Lower lobe of right lung (tissue), 2 donors: ENCODE measurements at regions not wholly inside any gene's neighbourhood (a gene's known extent, or its start where the extent isn't known, plus 50 kb on each side); places are given as distances from the start of the nearest gene placed in this dataset.

Experiments
- ATAC-seq, 2 donors: fragments of 200-7000 bp; cut with Tn5 transposase; one replicate each; pipeline ENCODE4 v1.9.1; 2020 to 2022; ENCODE audit warnings: mild to moderate bottlenecking in 2 of 2, moderate library complexity in 2 of 2
- DNase-seq: peaks from one replicate; pipeline ENCODE4 v3.0.0-alpha.2; 2020
- H3K27ac ChIP-seq: fragments of 200-600 bp; one replicate; pipeline ENCODE4 v1.8.0; 2022
- H3K27me3 ChIP-seq: fragments of 200-600 bp; one replicate; pipeline ENCODE4 v1.8.0; 2022; ENCODE audit warnings: low read depth
- H3K36me3 ChIP-seq: fragments of 200-600 bp; one replicate; pipeline ENCODE4 v1.8.0; 2022; ENCODE audit warnings: mild to moderate bottlenecking
- H3K4me1 ChIP-seq: fragments of 200-600 bp; one replicate; pipeline ENCODE4 v1.8.0; 2022
- H3K4me3 ChIP-seq: fragments of 200-600 bp; one replicate; pipeline ENCODE4 v1.8.0; 2022; ENCODE audit warnings: mild to moderate bottlenecking
- H3K9me3 ChIP-seq: fragments of 200-600 bp; one replicate; pipeline ENCODE4 v1.8.0; 2022
- CTCF ChIP-seq: fragments of 200-600 bp; IDR thresholded peaks from one replicate; pipeline ENCODE4 v1.8.0; 2022; ENCODE audit warnings: antibody characterized with exemption, mild to moderate bottlenecking
- intact Hi-C: fragments of 100-400 bp; cut with DNase I; formaldehyde crosslinking; loops from one replicate; pipeline ENCODE4 v1.11.0; 2022
- donor health status: DM: no; HTN: yes; CAD: no; lungs with severe emphysema.

DNA sequence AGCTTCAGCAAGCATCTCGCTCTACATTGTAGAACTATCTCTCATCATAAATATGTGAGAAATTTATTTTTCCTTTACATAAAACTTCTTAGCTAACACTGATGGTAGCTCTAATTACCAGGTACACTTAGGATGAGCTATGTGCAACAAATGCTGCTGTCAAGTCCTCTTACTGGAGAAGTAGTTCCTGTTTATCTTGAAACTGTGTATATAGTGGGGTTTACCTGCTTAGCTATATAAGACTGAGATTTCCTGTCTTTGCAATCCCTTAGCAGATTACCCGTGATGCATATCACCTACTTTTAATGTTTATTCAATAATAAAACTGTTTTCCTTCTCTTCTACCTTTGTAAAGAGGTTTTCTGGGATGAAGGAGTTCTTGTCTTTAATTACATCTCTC lies 98.0 kb upstream of the USP15 start:
- no peaks in the 10 kb centered on the region for H3K27me3 ChIP-seq
- no peak overlapping the region for H3K4me3 ChIP-seq
- no peaks in the 10 kb centered on the region for H3K36me3 ChIP-seq
- TF ChIP-seq CTCF = no peak
- ATAC-seq (no peak), DNase-seq (no peak)
- intact Hi-C loops = no loop called here
- no peak overlapping the region for H3K27ac ChIP-seq
- no peaks in the 10 kb centered on the region for H3K4me1 ChIP-seq
- no peaks in the 10 kb centered on the region for H3K9me3 ChIP-seq

DNA sequence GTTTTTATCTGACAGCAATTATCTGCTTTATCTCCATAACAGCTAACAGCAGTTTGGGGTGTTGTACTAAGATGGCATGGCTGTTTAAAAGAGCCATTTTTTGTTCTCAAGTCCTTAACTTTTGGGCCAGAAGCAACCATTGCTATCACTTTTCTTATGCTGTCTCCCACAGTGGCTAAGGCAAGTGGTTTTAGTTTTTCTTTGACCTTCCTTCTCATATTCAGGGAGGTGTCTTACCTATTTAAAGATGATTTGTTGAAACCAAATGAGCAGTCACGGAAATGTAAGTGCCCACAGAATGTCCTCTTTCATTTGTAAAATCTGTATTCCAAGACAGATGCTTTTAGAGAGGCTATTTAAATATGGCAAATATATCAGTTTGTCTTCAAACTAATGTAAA lies 96.8 kb upstream of the USP15 start:
- Histone ChIP-seq H3K4me3 (no peak overlapping the region), H3K9me3 (no peaks in the 10 kb centered on the region), H3K36me3 (no peaks in the 10 kb centered on the region), H3K4me1 (no peaks in the 10 kb centered on the region), H3K27ac (no peak overlapping the region), H3K27me3 (no peaks in the 10 kb centered on the region)
- intact Hi-C loops = no loop called here
- no peak for TF ChIP-seq CTCF
- ATAC-seq (no peak), DNase-seq (no peak)

DNA sequence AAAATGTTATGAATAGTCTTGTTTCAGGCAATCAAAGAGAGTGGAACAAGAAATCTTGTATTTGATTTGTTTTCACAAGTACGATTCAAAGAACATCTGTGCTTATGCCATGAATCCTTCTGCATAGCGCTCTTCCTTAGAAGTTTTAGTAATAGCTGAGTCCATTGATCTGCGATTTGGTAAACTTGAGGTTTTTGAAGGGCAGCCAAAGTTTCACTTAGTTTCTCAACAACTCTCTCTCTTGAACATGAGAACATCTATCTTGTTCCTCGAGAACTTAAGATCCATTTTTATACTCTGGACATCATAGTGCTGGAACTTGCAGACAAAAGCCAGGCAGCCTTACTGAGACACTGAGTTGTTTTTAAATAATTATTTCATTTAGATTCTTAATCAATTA lies 96.2 kb upstream of the USP15 start:
- TF ChIP-seq CTCF = no peak
- DNase-seq (no peak), ATAC-seq (no peak)
- Histone ChIP-seq H3K4me1 (no peaks in the 10 kb centered on the region), H3K36me3 (no peaks in the 10 kb centered on the region), H3K4me3 (no peak overlapping the region), H3K27me3 (no peaks in the 10 kb centered on the region), H3K9me3 (no peaks in the 10 kb centered on the region), H3K27ac (no peak overlapping the region)
- intact Hi-C loops = no loop called here

DNA sequence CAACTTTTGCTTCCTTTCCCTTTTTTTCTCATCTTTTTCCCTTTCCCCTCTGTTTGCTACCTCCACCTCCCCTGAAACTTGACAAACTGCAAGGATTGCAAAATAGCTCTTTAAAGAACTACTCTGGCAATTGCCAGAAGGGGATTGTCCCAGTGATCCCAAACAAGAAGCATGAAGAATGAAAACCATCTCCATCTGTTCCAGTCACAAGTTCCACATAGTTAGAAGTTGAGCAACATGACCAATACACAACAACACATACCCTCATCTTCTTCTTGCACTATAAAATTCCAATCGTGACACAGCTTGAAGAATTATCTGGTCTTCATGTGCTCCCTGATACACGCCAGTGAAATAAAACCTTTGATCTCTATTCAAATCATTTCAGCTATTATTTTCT lies 93.7 kb upstream of the USP15 start:
- DNase-seq (no peak), ATAC-seq (peak in 1 of 2 donors; percentile 34)
- no peaks in the 10 kb centered on the region for H3K36me3 ChIP-seq
- H3K27ac ChIP-seq = no peak overlapping the region
- no peaks in the 10 kb centered on the region for H3K27me3 ChIP-seq
- H3K4me1 ChIP-seq = no peaks in the 10 kb centered on the region
- intact Hi-C loops = no loop called here
- H3K9me3 ChIP-seq = no peaks in the 10 kb centered on the region
- no peak for TF ChIP-seq CTCF
- no peak overlapping the region for H3K4me3 ChIP-seq

DNA sequence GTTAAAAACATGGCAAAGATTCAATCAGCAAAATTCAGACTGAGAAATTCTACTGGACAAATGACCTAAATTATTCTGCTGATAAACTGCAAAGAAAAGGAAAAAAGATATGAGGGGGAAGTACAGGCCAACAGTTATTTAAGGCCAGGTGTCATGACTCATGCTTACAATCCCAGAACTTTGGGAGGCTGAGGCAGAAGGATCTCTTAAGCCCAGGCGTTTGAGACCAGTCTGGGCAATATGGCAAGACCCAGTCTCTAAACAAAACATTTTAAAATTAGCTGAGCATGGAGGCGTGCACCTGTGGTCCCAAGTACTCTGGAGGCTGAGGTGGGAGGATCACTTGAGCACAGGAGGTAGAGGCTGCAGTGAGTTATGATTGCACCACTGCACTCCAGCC lies 91.8 kb upstream of the USP15 start:
- intact Hi-C loops = no loop called here
- H3K9me3 ChIP-seq = no peaks in the 10 kb centered on the region
- H3K36me3 ChIP-seq = no peaks in the 10 kb centered on the region
- H3K4me1 ChIP-seq = no peaks in the 10 kb centered on the region
- H3K4me3 ChIP-seq = no peak overlapping the region
- H3K27ac ChIP-seq = no peak overlapping the region
- ATAC-seq (no peak), DNase-seq (no peak)
- no peaks in the 10 kb centered on the region for H3K27me3 ChIP-seq
- no peak for TF ChIP-seq CTCF

- Histone ChIP-seq H3K4me3 (no peak overlapping the region), H3K27me3 (no peaks in the 10 kb centered on the region), H3K4me1 (no peaks in the 10 kb centered on the region), H3K9me3 (no peaks in the 10 kb centered on the region), H3K27ac (no peak overlapping the region), H3K36me3 (no peaks in the 10 kb centered on the region)
- intact Hi-C loops = no loop called here
- ATAC-seq (no peak), DNase-seq (no peak)
- no peak for TF ChIP-seq CTCF
These were observed 90.0 kb upstream of the USP15 start for GRCh38 chr12:62170241-62170640.
